ENCODE measurements at regions not wholly inside any gene's neighbourhood (a gene's known extent, or its start where the extent isn't known, plus 50 kb on each side); places are given as distances from the start of the nearest gene placed in this dataset.

DNA sequence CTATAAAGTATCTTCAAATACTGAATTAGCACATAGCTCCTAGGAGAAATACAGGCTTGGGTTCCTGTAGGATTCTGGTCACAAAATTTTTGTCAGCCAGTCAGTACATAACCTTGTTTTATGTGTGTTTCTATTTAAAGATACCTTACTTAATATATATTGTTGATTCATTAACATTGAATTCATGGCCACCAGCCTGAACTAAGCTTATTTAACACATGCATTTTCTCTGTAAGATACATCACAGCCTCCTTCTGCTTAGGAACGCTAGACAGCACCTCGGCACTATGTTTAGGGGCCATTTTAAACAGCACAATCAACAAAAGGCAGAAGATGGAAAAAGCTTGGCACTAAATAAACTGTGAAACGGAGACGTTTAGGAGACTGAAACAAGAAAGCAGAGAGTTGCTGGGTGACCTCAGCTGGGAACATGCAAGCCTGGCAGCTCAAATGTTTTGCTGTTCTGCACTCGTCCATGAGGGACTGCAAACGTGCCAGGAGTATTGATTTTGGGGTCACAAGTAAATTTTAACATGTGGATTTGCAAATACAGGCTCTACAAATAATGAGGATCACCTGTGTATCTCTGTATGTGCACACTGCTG, 432.2 kb upstream of the TPM1 start:
- DNase-seq (ENCODE audit: low read depth), result no peak

DNA sequence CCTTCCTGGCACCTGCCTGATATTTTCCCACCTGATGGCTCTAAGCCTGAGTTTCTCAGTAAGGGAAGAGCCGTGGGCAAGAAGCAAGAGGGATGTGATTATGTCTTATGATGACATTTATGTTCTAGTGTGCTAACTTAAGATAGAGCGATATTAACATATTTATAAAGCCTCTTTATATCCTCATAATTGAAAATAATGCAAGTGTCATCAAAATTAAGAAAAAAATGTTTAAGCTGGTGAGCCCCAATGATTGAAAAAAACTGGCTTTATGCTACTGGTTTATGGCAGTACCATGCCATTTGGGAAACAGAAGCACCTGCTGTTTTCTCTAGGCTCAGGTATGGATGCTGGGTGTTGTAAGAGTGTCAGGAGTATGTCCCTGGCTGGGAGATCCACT, 431.5 kb upstream of the TPM1 start:
- no peak for DNase-seq (ENCODE audit: low read depth)

DNA sequence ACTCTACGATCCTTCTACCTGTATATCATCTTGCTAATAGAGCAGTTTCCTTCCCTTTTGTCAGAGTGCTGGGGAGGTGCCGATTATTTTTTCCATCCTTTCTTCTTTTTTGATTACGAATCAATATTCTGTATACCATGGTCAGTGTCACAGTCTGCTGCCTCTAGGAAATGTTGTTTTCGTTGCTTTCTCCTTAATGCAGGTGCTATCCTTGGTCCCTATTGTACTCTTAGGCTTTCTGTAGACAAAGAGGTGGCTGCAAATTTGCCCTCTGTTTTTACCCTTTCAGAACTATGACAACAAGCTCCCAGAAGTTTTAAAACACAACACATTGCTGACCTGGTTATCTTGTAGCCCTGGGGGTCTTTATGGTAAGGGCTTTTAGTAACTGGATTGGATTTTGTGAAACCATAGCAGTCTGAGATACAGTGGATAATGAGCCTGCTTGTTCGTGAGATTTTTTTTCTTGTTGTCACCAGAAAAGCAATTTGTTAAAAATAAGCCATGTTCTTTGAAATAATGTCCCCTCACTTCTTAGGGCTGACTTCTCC, 430.3 kb upstream of the TPM1 start:
- no peak for DNase-seq (ENCODE audit: low read depth)

DNA sequence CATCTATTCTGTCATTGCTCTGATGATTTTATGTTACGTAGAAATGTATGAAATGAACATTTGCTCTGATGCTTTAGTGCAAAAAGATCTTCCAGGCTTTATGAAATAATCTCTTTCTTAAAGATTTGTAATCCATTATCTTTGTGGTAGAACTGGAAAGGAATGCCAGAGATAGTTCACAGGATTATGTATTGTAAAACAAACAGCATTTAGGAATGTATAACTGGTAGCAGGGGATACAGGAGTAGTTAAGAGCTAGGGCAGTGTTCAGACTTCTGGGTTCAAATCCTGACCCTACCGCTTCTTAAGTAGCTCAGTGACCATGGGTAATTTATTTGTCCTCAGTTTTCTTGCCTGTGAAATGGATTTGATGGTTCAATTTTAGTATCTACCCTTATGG, 429.8 kb upstream of the TPM1 start:
- no peak for DNase-seq (ENCODE audit: low read depth)

DNA sequence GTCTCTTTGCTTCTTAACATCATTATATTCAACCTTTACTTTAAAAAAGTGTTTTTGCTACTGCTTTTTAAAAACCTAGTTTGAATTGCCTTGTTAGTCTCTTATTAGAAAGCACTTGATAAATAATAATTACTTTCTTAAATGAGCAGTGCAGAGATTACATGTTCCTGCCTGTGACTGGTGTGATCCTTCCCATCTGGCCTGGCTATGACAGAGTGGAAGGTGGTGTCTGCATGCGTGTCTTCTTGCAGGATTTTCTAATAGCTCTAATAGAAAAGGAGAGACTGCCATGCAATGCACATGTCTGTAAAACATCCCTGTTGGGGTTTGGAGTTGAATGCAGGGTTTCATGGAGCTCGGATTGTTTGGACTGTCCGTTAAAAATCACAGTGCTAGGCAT, 425.8 kb upstream of the TPM1 start:
- DNase-seq (ENCODE audit: low read depth), result no peak

DNA sequence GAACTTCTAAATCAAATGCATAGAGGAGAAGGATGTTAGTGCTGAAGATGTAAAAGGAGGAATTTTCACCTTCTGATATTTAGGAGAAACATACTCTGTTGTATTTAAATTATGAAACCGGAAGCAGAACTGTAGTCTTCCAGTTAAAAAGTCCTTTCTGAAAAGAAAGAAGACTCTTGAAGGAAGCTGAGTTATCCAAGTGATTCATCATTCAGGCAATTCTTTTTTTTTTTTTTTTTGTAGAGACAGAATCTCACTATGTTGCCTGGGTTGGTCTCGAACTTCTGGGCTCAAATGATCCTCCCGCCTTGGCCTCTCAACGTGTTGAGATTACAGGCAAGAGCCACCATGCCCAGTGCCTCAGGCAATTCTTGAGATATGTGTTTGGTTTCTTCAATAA, 424.8 kb upstream of the TPM1 start:
- no peak for DNase-seq (ENCODE audit: low read depth)

DNA sequence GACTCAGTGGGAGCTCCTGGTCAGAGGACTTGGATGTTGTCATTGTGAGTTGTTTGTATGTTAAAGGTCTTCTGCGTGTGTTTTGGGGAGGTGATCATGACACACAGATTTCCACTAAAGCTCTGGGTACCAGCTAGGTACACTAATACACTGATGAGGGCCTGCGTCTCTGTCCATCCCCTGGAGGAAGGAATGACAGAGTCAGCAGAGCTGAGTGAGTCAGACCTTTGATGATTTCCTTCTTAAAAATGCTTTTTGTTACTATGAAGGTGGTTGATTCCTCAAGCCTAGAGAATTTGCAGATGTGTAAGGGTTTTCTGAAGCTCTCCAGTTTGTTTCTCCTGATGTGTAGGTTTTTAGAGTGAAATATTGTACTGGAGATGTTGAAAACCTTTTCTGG, 424.1 kb upstream of the TPM1 start:
- DNase-seq (ENCODE audit: low read depth), result no peak

DNA sequence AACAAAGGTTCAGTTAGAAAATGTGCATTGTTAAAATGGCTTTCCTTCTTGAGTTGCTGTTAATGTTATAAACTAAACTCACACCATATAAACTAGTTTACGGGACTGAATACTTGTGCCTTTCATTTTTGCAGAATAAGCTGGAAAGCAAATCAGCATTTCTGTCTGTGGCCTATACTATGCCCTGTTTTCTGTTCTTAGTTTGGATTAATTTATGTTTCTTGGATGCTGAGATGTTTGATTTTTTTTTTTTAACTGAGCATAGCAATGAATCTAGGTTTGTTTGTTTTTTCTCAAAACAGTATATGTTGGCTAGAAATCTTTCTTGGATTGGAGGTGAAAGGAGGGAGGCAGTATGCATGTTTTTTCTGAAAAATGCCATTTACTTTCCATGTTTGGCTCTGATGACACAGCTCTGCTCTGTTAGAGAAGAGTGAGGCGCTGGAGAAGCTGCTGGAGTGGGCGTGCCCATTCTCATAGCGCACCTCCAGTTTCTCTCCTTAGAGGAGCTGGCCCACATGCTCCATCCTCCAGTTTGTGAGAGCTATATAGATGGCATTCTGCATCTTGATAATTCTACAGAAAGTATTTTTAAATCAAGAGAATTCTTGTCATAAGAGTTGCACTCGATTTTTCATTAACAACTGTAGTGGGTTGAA, 423.6 kb upstream of the TPM1 start:
- DNase-seq (ENCODE audit: low read depth), result no peak

DNA sequence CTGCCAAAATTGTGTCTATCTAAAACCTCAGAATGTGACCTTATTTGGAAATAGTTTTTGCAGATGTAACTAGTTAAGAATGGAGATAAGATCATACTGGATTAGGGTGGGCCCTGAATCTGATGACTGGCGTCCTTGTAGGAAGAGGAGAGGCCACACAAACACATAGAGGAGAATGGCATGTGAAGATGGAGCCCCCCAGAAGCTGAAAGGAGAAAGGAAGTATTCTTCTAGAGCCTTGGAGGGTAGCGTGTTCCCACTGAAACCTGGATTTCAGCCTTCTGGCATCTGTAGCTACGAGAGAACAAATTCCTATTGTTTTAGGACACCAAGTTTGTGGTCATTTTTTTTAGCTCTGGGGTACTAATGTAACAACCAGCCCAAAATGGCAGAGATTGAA, 423.0 kb upstream of the TPM1 start:
- no peak for DNase-seq (ENCODE audit: low read depth)

DNA sequence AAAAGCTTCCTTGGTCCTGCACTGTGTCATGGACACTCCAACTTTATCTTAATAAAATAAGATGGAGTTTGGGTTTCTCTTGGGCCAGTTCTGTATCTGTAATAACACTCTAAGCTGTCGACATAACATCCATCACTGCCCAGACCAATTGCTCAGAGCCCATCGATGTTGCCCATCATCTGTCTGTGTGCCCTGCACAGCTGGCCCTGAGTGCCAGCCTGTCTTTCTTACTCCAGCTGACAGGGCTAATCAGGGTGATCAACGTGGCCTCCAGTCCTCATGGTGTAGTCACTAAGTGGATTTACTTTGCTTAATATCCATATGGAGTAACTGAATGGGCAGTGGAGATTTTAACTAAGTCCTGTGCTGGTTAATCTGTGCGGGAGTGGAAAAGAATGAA, 419.8 kb upstream of the TPM1 start:
- DNase-seq (ENCODE audit: low read depth), result no peak

DNA sequence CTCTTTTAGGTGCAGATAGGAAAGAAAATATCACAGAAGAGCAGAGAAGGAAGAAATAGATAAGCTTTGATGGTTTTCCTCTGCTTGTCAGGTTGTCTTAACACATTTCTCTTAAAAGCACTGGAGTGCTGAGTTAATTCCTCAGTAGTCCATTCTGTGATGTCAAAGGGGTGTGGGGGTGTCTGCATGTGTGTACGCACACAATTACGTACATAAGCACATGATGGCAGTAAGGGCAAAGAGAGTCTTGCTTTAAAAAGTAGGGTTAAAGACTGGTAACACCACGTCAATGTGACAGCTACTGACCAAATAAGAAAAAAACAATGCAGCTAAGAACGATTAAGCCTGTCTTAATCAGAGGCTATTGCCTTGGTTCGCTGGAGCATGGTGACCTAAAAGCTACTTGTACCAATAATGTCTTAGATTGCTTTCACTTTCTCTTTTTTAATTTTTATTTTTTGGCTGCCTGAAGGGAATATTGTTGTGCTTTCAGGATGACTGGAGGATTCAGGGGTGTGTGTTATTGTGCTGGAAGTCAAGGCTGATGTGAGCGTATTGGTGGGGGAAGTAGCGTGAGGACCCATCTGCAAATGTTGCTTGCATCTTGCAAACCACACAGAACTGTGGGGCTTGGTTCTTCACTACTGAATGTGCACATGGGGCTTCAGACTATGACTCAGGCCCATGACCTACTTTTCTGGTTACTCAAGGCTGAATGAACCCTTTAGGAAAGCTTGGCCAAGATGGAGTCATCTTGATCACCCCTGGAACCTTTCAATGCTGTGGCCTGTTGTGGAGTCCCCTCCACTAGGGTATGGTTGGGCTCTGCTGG, 417.8 kb upstream of the TPM1 start:
- no peak for DNase-seq (ENCODE audit: low read depth)

DNA sequence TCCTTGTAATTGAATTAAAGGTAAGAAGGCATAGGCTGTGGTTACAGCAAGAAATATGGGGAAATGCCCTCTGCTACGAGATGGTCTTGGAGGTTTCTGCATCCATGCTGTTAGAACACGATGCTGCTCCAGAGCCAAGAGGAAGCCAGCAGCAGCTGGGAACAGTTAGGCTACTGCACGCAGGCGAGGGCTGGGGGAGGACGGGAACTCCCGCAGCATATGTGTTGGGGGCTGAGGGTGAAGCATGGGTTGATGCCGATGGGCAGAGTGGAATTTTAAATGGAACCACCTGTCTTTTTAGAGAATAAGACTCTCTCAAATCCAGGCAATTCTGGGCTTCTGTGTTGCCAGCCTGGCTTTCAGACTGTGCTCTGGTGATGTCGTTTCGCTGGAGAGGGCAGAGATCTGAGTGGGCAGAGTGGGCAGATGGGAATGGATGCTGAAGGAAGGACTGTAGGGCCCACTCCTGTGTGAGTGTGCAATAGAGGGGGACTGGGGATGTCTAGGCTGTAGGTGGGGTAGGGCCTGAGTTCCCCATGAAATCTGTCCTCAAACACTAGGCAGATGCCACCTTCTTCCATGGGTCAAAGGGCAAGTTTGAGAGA, 417.0 kb upstream of the TPM1 start:
- DNase-seq (ENCODE audit: low read depth), result no peak

DNA sequence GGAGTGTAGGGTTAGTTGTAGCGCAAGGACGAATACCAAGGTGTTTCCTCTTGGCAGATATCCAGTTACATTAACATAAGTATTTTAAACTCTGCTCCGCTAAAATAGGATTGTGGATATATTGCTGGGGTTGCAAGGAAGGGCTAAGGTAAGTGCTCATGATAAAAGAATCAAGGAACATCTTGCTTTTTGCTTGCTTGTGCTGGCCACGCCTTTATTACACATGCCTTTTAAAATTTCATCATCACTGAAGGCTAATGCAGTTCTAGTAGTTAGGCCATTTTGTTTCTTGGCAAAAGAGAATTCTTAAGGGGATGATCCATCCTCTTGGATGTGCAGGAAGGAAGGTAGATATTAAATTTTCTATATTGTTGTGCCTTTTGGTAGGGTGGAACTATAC, 415.6 kb upstream of the TPM1 start:
- DNase-seq (ENCODE audit: low read depth), result no peak

DNA sequence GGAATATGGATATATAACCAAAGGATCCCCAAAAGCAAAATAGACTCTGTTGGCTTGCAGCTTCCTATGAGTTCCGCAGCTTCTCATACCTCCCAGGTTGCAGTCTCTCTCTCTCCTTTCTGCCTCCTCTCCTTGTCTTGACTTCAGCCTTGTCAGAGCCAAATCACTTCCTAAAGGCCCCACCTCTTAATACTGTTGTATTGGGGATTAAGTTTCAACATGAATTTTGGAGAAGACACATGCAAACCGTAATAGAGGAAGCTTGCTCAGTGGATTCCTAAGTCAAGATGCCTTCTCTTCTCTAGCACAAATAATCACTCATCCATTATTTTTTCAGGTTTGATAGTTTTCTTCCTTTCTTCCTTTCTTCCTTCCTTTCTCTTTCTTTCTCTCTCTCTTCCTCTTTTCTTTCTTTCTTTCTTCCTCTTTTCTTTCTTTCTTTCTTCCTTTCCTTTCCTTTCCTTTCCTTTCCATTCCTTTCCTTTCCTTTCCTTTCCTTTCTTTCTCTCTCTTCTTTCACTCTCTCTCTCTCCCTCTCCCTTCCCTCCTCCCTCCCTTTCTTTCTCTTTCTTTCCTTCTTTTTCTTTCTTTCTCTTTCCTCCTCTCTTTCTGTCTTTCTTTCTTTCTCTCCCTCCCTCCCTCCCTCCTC, 411.3 kb upstream of the TPM1 start:
- no peak for DNase-seq (ENCODE audit: low read depth)

DNA sequence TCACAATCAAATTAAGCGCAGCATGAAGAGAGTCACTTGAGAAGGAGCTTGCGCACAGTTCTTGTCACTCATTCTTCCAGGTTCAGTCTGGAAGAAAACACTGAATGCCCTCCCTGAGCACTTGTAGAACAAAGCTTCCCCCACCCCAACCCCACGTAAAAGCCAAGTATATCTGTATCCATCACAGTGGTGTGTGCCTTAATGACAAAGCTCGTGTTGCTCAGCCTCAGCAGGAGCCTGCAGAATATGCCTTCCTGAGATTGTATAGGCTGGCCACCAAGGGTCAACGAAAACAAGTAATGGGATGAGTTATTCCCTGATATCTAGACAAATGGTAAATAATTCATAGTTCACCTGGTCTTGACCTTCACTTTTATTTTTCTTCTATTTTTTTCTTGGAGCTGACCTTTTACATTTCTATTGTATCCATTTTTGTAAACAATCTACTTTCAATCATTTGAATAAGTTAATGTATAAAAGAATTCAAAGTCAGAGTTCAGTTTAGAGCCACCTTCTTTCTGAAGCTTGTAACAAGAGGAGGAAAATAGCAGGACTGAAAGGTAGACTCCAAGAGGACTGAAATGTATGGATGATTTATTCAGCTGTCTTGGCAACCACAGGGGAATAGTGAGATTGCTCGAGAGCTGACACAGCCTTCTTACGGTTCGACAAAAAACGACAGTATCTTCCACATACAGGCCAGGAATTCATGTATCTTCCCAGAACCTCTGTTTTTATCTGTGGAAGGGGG, 405.5 kb upstream of the TPM1 start:
- DNase-seq (ENCODE audit: low read depth), result no peak

DNA sequence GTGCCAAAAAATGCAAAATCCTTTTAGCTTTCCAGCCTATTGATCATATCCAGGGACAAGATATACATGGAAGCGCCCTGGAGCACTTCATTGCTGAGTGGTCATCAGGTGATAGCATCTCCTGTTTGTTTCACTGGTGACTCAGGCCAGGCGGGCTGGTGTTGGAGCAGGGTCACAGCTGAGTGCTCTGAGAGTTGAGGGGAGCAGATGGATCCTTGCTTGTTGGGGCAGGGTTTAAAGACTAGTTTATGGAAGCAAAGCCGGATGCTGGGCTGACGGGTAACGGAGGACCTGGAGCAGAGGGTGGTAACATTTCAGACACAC, 405.0 kb upstream of the TPM1 start:
- DNase-seq (ENCODE audit: low read depth), result no peak

DNA sequence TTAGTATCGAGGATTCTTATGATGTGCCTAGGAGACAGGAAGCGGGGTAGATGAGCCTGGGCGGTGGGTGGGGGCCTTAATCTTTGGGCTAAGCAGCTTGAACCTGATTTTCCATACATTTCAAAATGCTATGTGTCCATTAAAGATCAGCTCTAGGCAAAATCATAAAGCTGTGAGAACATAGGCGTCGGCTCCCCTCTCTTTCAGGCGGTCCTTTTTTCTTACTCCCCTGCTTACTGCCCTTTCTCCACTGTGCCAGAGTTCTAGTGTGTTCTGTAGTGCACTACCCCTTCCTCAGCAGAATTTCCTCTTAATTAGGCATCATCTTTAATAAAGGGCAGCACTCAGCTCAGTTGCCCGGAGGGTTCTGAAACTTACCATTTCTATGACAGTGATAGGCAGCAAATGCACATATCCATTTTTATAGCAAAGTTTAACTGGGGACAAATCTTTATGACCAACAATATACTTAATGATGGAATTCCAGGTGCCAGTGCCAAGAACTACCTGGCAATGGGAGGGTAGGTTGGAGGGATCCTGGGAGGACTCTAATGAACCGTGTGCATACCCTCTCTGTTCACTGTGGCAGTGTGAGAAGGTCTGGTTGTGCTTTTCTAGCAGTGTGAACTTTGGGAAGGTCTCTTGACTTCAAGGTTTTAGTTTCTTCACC, 404.5 kb upstream of the TPM1 start:
- DNase-seq (ENCODE audit: low read depth), result no peak

DNA sequence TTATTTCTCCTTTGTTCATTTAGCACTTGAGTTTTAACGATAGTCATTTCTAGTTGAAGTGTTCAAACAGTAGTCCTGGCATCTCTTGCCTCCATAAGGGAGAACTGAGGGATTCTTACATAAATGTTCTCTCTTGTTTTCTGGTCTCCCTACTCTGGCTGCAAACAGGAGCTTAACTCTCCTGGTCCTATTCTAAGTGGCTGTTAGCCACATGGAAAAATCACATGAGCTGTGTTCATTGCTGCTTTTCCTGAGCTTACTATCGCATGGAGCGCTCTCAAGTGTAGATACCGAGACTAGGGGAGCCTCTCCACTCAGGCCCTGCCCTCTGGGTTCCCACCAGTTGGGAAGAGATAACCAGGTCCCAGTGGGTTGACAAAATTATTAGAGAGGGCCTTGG, 403.1 kb upstream of the TPM1 start:
- DNase-seq (ENCODE audit: low read depth), result no peak

DNA sequence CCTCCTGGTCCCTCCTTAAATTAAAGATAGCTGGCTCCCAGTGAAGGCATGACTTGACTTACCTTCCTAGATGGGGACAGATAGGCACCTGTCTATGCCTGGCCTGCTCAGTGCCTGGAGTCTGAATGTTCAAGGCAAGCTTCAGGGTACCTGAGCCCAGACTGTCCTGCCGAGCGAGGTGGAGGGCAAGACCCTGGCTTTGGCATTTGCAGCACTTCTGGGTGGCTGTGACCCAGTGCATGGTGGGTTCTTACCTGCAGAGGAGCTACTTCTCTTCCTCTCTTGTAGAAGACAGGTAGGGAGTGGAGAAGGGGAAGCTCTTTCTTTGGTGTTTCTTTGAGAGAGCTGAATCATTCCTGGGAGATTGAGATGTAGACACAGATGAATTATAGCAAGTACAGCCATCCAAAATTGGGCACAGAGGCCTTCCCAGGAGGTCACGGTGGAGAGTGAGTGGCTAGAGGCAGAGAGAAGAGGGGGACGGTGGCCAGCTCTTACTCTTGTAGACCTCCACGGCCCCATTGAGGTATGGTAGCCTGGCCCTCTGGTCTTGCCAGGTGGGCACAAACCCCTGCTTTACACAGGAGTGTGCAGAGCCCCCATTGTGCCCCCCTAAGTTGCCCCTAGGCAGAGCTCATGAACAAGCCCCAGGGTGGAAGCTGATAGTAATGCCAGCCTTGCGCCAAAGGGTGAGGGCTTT, 402.5 kb upstream of the TPM1 start:
- no peak for DNase-seq (ENCODE audit: low read depth)

DNA sequence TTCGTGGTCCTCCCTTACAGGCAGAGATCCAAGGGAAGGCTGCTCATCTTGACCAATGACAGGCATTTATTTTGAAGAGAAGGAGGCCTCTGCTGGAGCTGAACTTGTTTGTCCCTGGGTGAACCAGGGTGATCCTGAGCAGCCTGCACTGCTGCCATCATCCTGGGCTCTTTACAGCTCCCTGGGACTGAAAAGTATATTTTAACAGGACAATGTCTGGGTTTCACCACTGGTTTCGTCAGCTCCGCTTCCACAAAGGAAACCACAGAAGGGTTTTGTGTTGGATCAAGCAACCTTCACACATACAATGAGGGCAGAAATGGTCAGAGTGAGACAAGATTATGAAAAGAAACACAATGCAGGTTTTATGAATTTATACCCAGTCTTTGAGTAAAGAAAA, 400.7 kb upstream of the TPM1 start:
- no peak for DNase-seq (ENCODE audit: low read depth)

DNA sequence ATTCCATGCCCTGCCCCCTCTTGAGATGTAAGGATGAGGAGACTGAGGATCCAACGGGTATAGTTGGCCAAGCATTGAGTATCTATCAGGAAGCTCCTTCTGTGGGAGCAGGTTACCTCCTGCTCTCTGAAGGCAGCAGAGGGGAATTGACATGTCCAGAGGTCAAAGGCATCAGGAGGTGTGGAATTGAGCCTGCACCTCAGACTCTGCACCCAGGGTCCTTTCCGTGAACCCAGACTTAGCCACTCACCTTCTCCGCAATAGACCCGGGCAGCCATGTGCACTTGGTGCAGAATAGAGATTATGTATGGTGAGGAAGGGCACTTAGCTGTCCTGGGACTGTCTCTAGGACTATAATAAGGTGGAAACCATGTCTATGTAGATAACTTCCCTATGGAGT, 399.0 kb upstream of the TPM1 start:
- no peak for DNase-seq (ENCODE audit: low read depth)
